SK-N-SH (cell line): ENCODE measurements at regions not wholly inside any gene's neighbourhood (a gene's known extent, or its start where the extent isn't known, plus 50 kb on each side); places are given as distances from the start of the nearest gene placed in this dataset.

Experiments used
- CTCF ChIA-PET: fragments of 300-600, 350-600 bp; formaldehyde crosslinking; extraction: SDS; loops from one replicate; lab custom pipeline; 2021; lab: Yijun Ruan, JAX
- POLR2A ChIA-PET: fragments of 350-600 bp; sonication (Branson Sonifier 250); formaldehyde crosslinking; extraction: SDS; loops from one replicate; lab custom pipeline; 2020; ENCODE audit warnings: antibody characterized with exemption, inconsistent platforms; lab: Yijun Ruan, JAX
- DNase-seq: peaks from one replicate; pipeline ENCODE4 v3.0.0; 2012
- H2AFZ ChIP-seq: fragments of 200-600 bp; sonication (generic); 2 replicates; pipeline ENCODE4 v1.8.1; 2016; ENCODE audit warnings: antibody characterized with exemption, mild to moderate bottlenecking, low read depth
- H3F3A ChIP-seq: fragments of 200-600 bp; sonication (generic); replicated peaks from 2 replicates; pipeline ENCODE3; 2016; ENCODE audit warnings: antibody characterized with exemption, mild to moderate bottlenecking; ENCODE audit not compliant: insufficient read depth
- H3K27ac ChIP-seq, 2 experiments: fragments of 200-500 bp in 1 of 2; fragments of 200-600 bp in 1 of 2; sonication (Bioruptor generic) in 1 of 2; sonication (generic), shearing (Covaris generic) in 1 of 2; 2 replicates each; pipeline versions ENCODE4 v1.5.1 to v1.6.1; 2014 to 2016; ENCODE audit warnings: low read depth in 2 of 2, inconsistent platforms in 1 of 2, low read length in 1 of 2, mild to moderate bottlenecking in 1 of 2, mixed read lengths in 1 of 2
- H3K27me3 ChIP-seq: fragments of 200-600 bp; sonication (generic), shearing (Covaris generic); 2 replicates; pipeline ENCODE4 v1.6.1; 2016; ENCODE audit warnings: mixed run types; ENCODE audit not compliant: insufficient read depth
- H3K36me3 ChIP-seq, 2 experiments: fragments of 200-500 bp in 1 of 2; fragments of 200-600 bp in 1 of 2; sonication (Bioruptor generic) in 1 of 2; sonication (generic) in 1 of 2; replicated peaks in 1 of 2; 2 replicates each; pipeline versions ENCODE3 to v1.5.1; 2014 to 2016; ENCODE audit warnings: low read length in 1 of 2, mild to moderate bottlenecking in 1 of 2; ENCODE audit not compliant: insufficient read depth in 2 of 2, control insufficient read depth in 1 of 2
- H3K4me1 ChIP-seq, 2 experiments: fragments of 200-500 bp in 1 of 2; fragments of 200-600 bp in 1 of 2; sonication (Bioruptor generic) in 1 of 2; sonication (generic), shearing (Covaris generic) in 1 of 2; 2 replicates each; pipeline versions ENCODE4 v1.5.1 to v1.6.1; 2014 to 2016; ENCODE audit warnings: low read depth in 1 of 2, low read length in 1 of 2, mixed run types in 1 of 2; ENCODE audit not compliant: insufficient read depth in 2 of 2, control insufficient read depth in 1 of 2
- H3K4me2 ChIP-seq: fragments of 200-600 bp; sonication (generic), shearing (Covaris generic); 2 replicates; pipeline ENCODE4 v1.6.1; 2017; ENCODE audit warnings: mixed run types
- H3K4me3 ChIP-seq, 2 experiments: fragments of 200-500 bp in 1 of 2; fragments of 200-600 bp in 1 of 2; sonication (Bioruptor generic) in 1 of 2; sonication (generic), shearing (Covaris generic) in 1 of 2; 2 replicates each; pipeline versions ENCODE4 v1.5.1 to v1.8.1; 2014 to 2016; ENCODE audit warnings: low read depth in 2 of 2, inconsistent platforms in 1 of 2, low read length in 1 of 2, mild to moderate bottlenecking in 1 of 2, mixed read lengths in 1 of 2, moderate library complexity in 1 of 2
- H3K79me2 ChIP-seq: fragments of 200-600 bp; sonication (generic); 2 replicates; pipeline ENCODE4 v1.8.1; 2017; ENCODE audit warnings: mild to moderate bottlenecking; ENCODE audit not compliant: insufficient read depth
- H3K9ac ChIP-seq: fragments of 200-600 bp; sonication (generic); 2 replicates; pipeline ENCODE4 v1.6.1; 2017; ENCODE audit warnings: mixed run types
- H3K9me2 ChIP-seq: fragments of 200-600 bp; sonication (generic); 2 replicates; pipeline ENCODE4 v1.6.1; 2017; ENCODE audit warnings: mixed run types
- H3K9me3 ChIP-seq: fragments of 200-600 bp; sonication (generic); 2 replicates; pipeline ENCODE4 v1.6.1; 2017; ENCODE audit warnings: mixed run types, mild to moderate bottlenecking, moderate library complexity
- H4K20me1 ChIP-seq: fragments of 200-600 bp; sonication (generic); 2 replicates; pipeline ENCODE4 v1.6.1; 2017; ENCODE audit warnings: mild to moderate bottlenecking, mixed run types; ENCODE audit not compliant: insufficient read depth
- CTCF ChIP-seq: fragments of 200-600 bp; sonication (generic); IDR thresholded peaks from 2 replicates; pipeline ENCODE4 v1.6.1; 2017; ENCODE audit warnings: antibody characterized with exemption, mild to moderate bottlenecking, moderate library complexity
- ELF1 ChIP-seq: IDR thresholded peaks from 2 replicates; pipeline ENCODE4 v1.4.0; 2012
- FOSL2 ChIP-seq: IDR thresholded peaks from 2 replicates; pipeline ENCODE4 v1.4.0; 2012; ENCODE audit warnings: low read depth, mild to moderate bottlenecking, moderate library complexity, borderline replicate concordance
- FOXJ3 ChIP-seq: sonication (generic); formaldehyde crosslinking; IDR thresholded peaks from 2 replicates; pipeline ENCODE4 v1.5.1; 2020; ENCODE audit warnings: mild to moderate bottlenecking, missing genetic modification reagents
- FOXM1 ChIP-seq: IDR thresholded peaks from 2 replicates; pipeline ENCODE4 v1.4.0; 2012; ENCODE audit warnings: low read depth, mild to moderate bottlenecking
- GATA2 ChIP-seq: sonication (generic); formaldehyde crosslinking; IDR thresholded peaks from 2 replicates; pipeline ENCODE4 v1.5.0; 2020; ENCODE audit warnings: mild to moderate bottlenecking, missing genetic modification reagents
- MAX ChIP-seq: IDR thresholded peaks from 2 replicates; pipeline ENCODE4 v1.4.0; 2012; ENCODE audit warnings: low read depth
- MEF2A ChIP-seq: IDR thresholded peaks from 2 replicates; pipeline ENCODE4 v1.4.0; 2012; ENCODE audit warnings: low read depth, borderline replicate concordance
- NFIC ChIP-seq: IDR thresholded peaks from 2 replicates; pipeline ENCODE4 v1.4.0; 2012; ENCODE audit warnings: borderline replicate concordance
- PBX3 ChIP-seq: IDR thresholded peaks from 2 replicates; pipeline ENCODE4; 2012
- POLR2AphosphoS5 ChIP-seq: IDR thresholded peaks from 2 replicates; pipeline ENCODE4 v1.6.1; 2012; ENCODE audit warnings: low read depth, low read length
- RAD21 ChIP-seq: IDR thresholded peaks from 2 replicates; pipeline ENCODE4 v1.6.1; 2012; ENCODE audit warnings: mild to moderate bottlenecking, low read length
- RCOR1 ChIP-seq: fragments of 150-350 bp; IDR thresholded peaks from 2 replicates; pipeline ENCODE4 v1.6.1; 2017; ENCODE audit warnings: antibody characterized with exemption, low read length
- RFX5 ChIP-seq: IDR thresholded peaks from 2 replicates; pipeline ENCODE4 v1.6.1; 2012; ENCODE audit warnings: mild to moderate bottlenecking, improper control_type of control experiment, low read length
- RXRA ChIP-seq: IDR thresholded peaks from 2 replicates; pipeline ENCODE4 v1.4.0; 2012; ENCODE audit warnings: low read depth, mild to moderate bottlenecking, borderline replicate concordance
- SMC3 ChIP-seq: IDR thresholded peaks from 2 replicates; pipeline ENCODE4 v1.6.1; 2012; ENCODE audit warnings: low read depth, low read length, improper control_type of control experiment
- TCF12 ChIP-seq: IDR thresholded peaks from 2 replicates; pipeline ENCODE4 v1.4.0; 2012
- USF1 ChIP-seq: IDR thresholded peaks from 2 replicates; pipeline ENCODE4 v1.4.0; 2012; ENCODE audit warnings: low read depth, borderline replicate concordance
- USF2 ChIP-seq: fragments of 150-350 bp; IDR thresholded peaks from 2 replicates; pipeline ENCODE4 v1.6.1; 2017; ENCODE audit warnings: antibody characterized with exemption, low read length, low read depth, borderline replicate concordance
- YY1 ChIP-seq: IDR thresholded peaks from 2 replicates; pipeline ENCODE4 v1.4.0; 2012; ENCODE audit warnings: low read depth, mild to moderate bottlenecking
- ZBTB33 ChIP-seq: IDR thresholded peaks from 2 replicates; pipeline ENCODE4 v1.4.0; 2012; ENCODE audit warnings: low read depth, borderline replicate concordance
- WGBS: methylation state at CpG from one replicate; pipeline ENCODE4 v1.1.6; 2017; ENCODE audit warnings: low lambda C conversion rate; 5-methylcytosine and 5-hydroxymethylcytosine counted together

GRCh38 chr6:130744576-130745366, 82.4 kb upstream of the SMLR1 start (continued):
- TF ChIP-seq CTCF (no peak), PBX3 (peak; percentile 5; the same call in 1 of the 2 replicates), MEF2A (no peak), SMC3 (no peak), POLR2AphosphoS5 (peak; percentile 17; the same call in 1 of the 2 replicates), FOSL2 (no peak), MAX (no peak), GATA2 (CRISPR knock-in tag) (no peak), ZBTB33 (no peak), FOXJ3 (CRISPR knock-in tag) (no peak), RXRA (no peak)

GRCh38 chr6:130748041-130748440, 79.2 kb upstream of the SMLR1 start:
- Histone ChIP-seq H3K4me3 (no peak overlapping the region), H3K9me3 (no peaks in the 10 kb centered on the region), H3K27me3 (no peaks in the 10 kb centered on the region), H3K9ac (no peak overlapping the region), H4K20me1 (no peaks in the 10 kb centered on the region), H3K36me3 (no peaks in the 10 kb centered on the region), H2AFZ (no peak overlapping the region), H3K4me1 (no peaks in the 10 kb centered on the region; a peak in 1 of 4 replicates), H3K79me2 (no peaks in the 10 kb centered on the region), H3K9me2 (no peaks in the 10 kb centered on the region), H3F3A (no peaks in the 10 kb centered on the region), H3K4me2 (no peak overlapping the region), H3K27ac (no peak overlapping the region)
- no peak for DNase-seq
- WGBS: 88% methylated on average over 1 of the region's 1 CpG
- ChIA-PET POLR2A (no interaction called here), CTCF (no interaction called here)
- TF ChIP-seq TCF12: no peak
- TF ChIP-seq YY1: no peak
- no peak for TF ChIP-seq FOXM1
- no peak for TF ChIP-seq RFX5
- no peak for TF ChIP-seq ELF1
- no peak for TF ChIP-seq USF2
- TF ChIP-seq USF1: no peak
- no peak for TF ChIP-seq RAD21
- no peak for TF ChIP-seq MEF2A
- TF ChIP-seq FOSL2: no peak
- TF ChIP-seq RCOR1: no peak
- TF ChIP-seq CTCF: no peak
- TF ChIP-seq NFIC: no peak
- no peak for TF ChIP-seq PBX3
